Mesenteric fat pad (tissue), 1 donor: ENCODE measurements at regions not wholly inside any gene's neighbourhood (a gene's known extent, or its start where the extent isn't known, plus 50 kb on each side); places are given as distances from the start of the nearest gene placed in this dataset.

ENCODE experiments used
- DNase-seq: peaks from one replicate; pipeline ENCODE4 v3.0.0-alpha.2; 2020; ENCODE audit warnings: low spot score
- donor health status: DM: yes; HTN: yes; CAD: no.

- no peak for DNase-seq
These were observed 1044.0 kb downstream of the IGSF11 start for GRCh38 chr3:117990627-117991026.

GRCh38 chr3:117995842-117996437 lies 1038.7 kb downstream of the IGSF11 start:
- DNase-seq: no peak

GRCh38 chr3:117997201-117998049 lies 1037.2 kb downstream of the IGSF11 start:
- peak; percentile 90 for DNase-seq

- no peak for DNase-seq
These were observed 1036.6 kb downstream of the IGSF11 start for GRCh38 chr3:117998071-117998470.

GRCh38 chr3:118000219-118000618 lies 1034.4 kb downstream of the IGSF11 start:
- no peak for DNase-seq

GRCh38 chr3:118001380-118001779 lies 1033.3 kb downstream of the IGSF11 start:
- no peak for DNase-seq

- no peak for DNase-seq
These were observed 1022.7 kb downstream of the IGSF11 start for GRCh38 chr3:118011910-118012309.

GRCh38 chr3:118029049-118029448 lies 1005.6 kb downstream of the IGSF11 start:
- DNase-seq: no peak

GRCh38 chr3:118036215-118036614 lies 998.4 kb downstream of the IGSF11 start:
- no peak for DNase-seq

- DNase-seq: no peak
These were observed 979.3 kb downstream of the IGSF11 start for GRCh38 chr3:118055381-118055780.

GRCh38 chr3:118057086-118057485 lies 977.6 kb downstream of the IGSF11 start:
- DNase-seq: no peak

- no peak for DNase-seq
These were observed 975.5 kb downstream of the IGSF11 start for GRCh38 chr3:118059096-118059495.

- no peak for DNase-seq
These were observed 967.2 kb downstream of the IGSF11 start for GRCh38 chr3:118067439-118067838.

- DNase-seq: no peak
These were observed 958.8 kb downstream of the IGSF11 start for GRCh38 chr3:118075873-118076272.

GRCh38 chr3:118077332-118077731 lies 957.3 kb downstream of the IGSF11 start:
- DNase-seq: no peak

- DNase-seq: no peak
These were observed 953.8 kb downstream of the IGSF11 start for GRCh38 chr3:118080889-118081288.

- no peak for DNase-seq
These were observed 946.0 kb downstream of the IGSF11 start for GRCh38 chr3:118088696-118089095.

- DNase-seq: no peak
These were observed 945.1 kb downstream of the IGSF11 start for GRCh38 chr3:118089563-118089962.

GRCh38 chr3:118097226-118097625 lies 937.4 kb downstream of the IGSF11 start:
- DNase-seq: no peak

- no peak for DNase-seq
These were observed 937.0 kb downstream of the IGSF11 start for GRCh38 chr3:118097660-118098059.

GRCh38 chr3:118098827-118099226 lies 935.8 kb downstream of the IGSF11 start:
- no peak for DNase-seq

GRCh38 chr3:118101891-118102290 lies 932.8 kb downstream of the IGSF11 start:
- DNase-seq: no peak

GRCh38 chr3:118102737-118103136 lies 931.9 kb downstream of the IGSF11 start:
- no peak for DNase-seq
